UCSD-AML1 (cell line): ENCODE measurements at regions not wholly inside any gene's neighbourhood (a gene's known extent, or its start where the extent isn't known, plus 50 kb on each side); places are given as distances from the start of the nearest gene placed in this dataset.
"Not testable (repeated sequence)": the region's sequence is repeated elsewhere in the genome, so short reads cannot be mapped to it uniquely, and the experiment has no call there.

Source experiments
- DNase-seq: peaks from one replicate; lab custom pipeline; 2025; ENCODE audit not compliant: unreplicated experiment; lab: John Stamatoyannopoulos, UW

GRCh38 chr13:54999399-54999907 is 1970.8 kb downstream of the OLFM4 start:
- DNase-seq = no peak

- no peak for DNase-seq
Measured at GRCh38 chr13:55000043-55000442, 1971.4 kb downstream of the OLFM4 start.

- DNase-seq = no peak
Measured at GRCh38 chr13:55000844-55001243, 1972.2 kb downstream of the OLFM4 start.

GRCh38 chr13:55001881-55002280 is 1973.3 kb downstream of the OLFM4 start:
- no peak for DNase-seq

- DNase-seq = no peak
Measured at GRCh38 chr13:55007681-55008080, 1979.1 kb downstream of the OLFM4 start.

GRCh38 chr13:55013051-55013450 is 1984.4 kb downstream of the OLFM4 start:
- no peak for DNase-seq

- DNase-seq = no peak
Measured at GRCh38 chr13:55029280-55029679, 2000.7 kb downstream of the OLFM4 start.

- no peak for DNase-seq
Measured at GRCh38 chr13:55038230-55038629, 2009.6 kb downstream of the OLFM4 start.

- DNase-seq = not testable (repeated sequence)
Measured at GRCh38 chr13:55053891-55054550, 2025.4 kb downstream of the OLFM4 start.

GRCh38 chr13:55055666-55056065 is 2027.1 kb downstream of the OLFM4 start:
- not testable (repeated sequence) for DNase-seq

GRCh38 chr13:55062662-55063061 is 2034.0 kb downstream of the OLFM4 start:
- no peak for DNase-seq

GRCh38 chr13:55067946-55068345 is 2039.3 kb downstream of the OLFM4 start:
- no peak for DNase-seq

- no peak for DNase-seq
Measured at GRCh38 chr13:55069746-55070145, 2041.1 kb downstream of the OLFM4 start.

GRCh38 chr13:55073000-55073399 is 2044.4 kb downstream of the OLFM4 start:
- no peak for DNase-seq

GRCh38 chr13:55084630-55085029 is 2056.0 kb downstream of the OLFM4 start:
- DNase-seq = no peak

- no peak for DNase-seq
Measured at GRCh38 chr13:55087085-55087484, 2053.6 kb upstream of the PRR20A start.

- DNase-seq = no peak
Measured at GRCh38 chr13:55090612-55091011, 2050.1 kb upstream of the PRR20A start.

- DNase-seq = no peak
Measured at GRCh38 chr13:55091172-55091571, 2049.5 kb upstream of the PRR20A start.

GRCh38 chr13:55106509-55106908 is 2034.2 kb upstream of the PRR20A start:
- DNase-seq = no peak

GRCh38 chr13:55120631-55121030 is 2020.1 kb upstream of the PRR20A start:
- no peak for DNase-seq

GRCh38 chr13:55155046-55155445 is 1985.7 kb upstream of the PRR20A start:
- DNase-seq = no peak

GRCh38 chr13:55159765-55160164 is 1981.0 kb upstream of the PRR20A start:
- no peak for DNase-seq

GRCh38 chr13:55160867-55161266 is 1979.9 kb upstream of the PRR20A start:
- DNase-seq = no peak
